NCI-H1417 (cell line): ENCODE measurements at regions not wholly inside any gene's neighbourhood (a gene's known extent, or its start where the extent isn't known, plus 50 kb on each side); places are given as distances from the start of the nearest gene placed in this dataset.

Experiments used
- DNase-seq, 3 experiments: peaks; one replicate each; lab custom pipeline; 2025; lab: John Stamatoyannopoulos, UW

- no peak for DNase-seq
Observed at GRCh38 chr14:65352964-65353530, 59.5 kb upstream of the FUT8 start.

GRCh38 chr14:65354131-65354530 is 58.4 kb upstream of the FUT8 start:
- DNase-seq, result no peak

- no peak for DNase-seq
Observed at GRCh38 chr14:65354715-65355114, 57.8 kb upstream of the FUT8 start.

GRCh38 chr14:65356327-65356836 is 56.1 kb upstream of the FUT8 start:
- no peak for DNase-seq

GRCh38 chr14:65357113-65357512 is 55.4 kb upstream of the FUT8 start:
- peak in 1 of 3 experiments; percentile 8 for DNase-seq

- no peak for DNase-seq
Observed at GRCh38 chr14:65357689-65358088, 54.8 kb upstream of the FUT8 start.

GRCh38 chr14:65359503-65359902 is 53.0 kb upstream of the FUT8 start:
- no peak for DNase-seq

GRCh38 chr14:65360144-65360784 is 52.3 kb upstream of the FUT8 start:
- DNase-seq, result peak; percentile 7 to 68 (median 31)

GRCh38 chr14:65361920-65362319 is 50.6 kb upstream of the FUT8 start:
- peak in 1 of 3 experiments; percentile 21 for DNase-seq
